HUES6 (cell line): ENCODE measurements at regions not wholly inside any gene's neighbourhood (a gene's known extent, or its start where the extent isn't known, plus 50 kb on each side); places are given as distances from the start of the nearest gene placed in this dataset.

Experiments
- H3K27ac ChIP-seq: 2 replicates; pipeline ENCODE4 v1.7.0; 2013; ENCODE audit warnings: low read depth, mild to moderate bottlenecking, low read length, inconsistent platforms
- H3K27me3 ChIP-seq: 2 replicates; pipeline ENCODE4 v1.6.1; 2013; ENCODE audit warnings: low read length; ENCODE audit not compliant: control insufficient read depth, insufficient read depth
- H3K36me3 ChIP-seq: 2 replicates; pipeline ENCODE4 v1.6.1; 2013; ENCODE audit warnings: low read length; ENCODE audit not compliant: control insufficient read depth, insufficient read depth
- H3K4me1 ChIP-seq: 2 replicates; pipeline ENCODE4 v1.6.1; 2013; ENCODE audit warnings: low read length; ENCODE audit not compliant: control insufficient read depth, insufficient read depth
- H3K4me3 ChIP-seq: 2 replicates; pipeline ENCODE4 v1.5.1; 2013; ENCODE audit warnings: low read depth, low read length
- H3K9ac ChIP-seq: one replicate; pipeline ENCODE4 v1.6.1; 2013; ENCODE audit warnings: mild to moderate bottlenecking, low read length
- H3K9me3 ChIP-seq: 2 replicates; pipeline ENCODE4 v1.6.1; 2013; ENCODE audit warnings: low read depth, low read length; ENCODE audit not compliant: control insufficient read depth, insufficient read depth

DNA sequence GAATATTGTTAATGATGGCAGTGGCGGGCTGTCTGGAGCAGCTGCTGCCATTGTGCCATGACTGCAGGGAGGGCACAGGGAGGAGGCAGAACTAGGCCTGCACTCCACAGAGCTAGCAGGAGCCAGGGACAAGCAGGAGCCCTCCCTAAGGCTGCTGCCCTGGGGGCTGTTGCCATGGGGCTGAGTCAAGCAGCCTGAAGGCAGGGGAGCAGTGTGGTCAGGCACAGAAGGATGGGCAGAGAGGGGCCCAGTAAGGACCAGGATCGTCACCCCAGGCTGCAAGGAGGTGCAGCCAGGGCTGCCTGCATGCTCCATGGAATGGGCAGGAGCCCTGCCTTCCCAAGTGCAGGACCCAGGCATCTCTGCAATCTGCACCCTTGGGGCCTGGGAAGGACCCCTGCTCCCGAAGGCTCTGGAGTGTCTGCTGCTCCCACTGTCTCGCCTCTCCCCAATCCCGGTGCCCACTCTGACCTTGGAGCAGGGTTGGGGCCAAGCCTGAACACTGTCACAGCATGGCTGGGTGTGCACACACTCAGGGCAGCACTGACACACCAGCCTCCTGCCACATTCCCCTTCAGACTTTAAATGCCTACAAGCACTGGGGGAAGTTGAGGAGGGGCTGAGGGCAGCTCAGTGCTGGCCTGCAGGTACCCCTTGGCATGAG lies 98.3 kb upstream of the GALNTL6 start:
- no peak overlapping the region for H3K4me3 ChIP-seq
- no peaks in the 10 kb centered on the region for H3K36me3 ChIP-seq
- H3K27ac ChIP-seq, result no peak overlapping the region
- H3K9ac ChIP-seq, result no peak overlapping the region
- H3K4me1 ChIP-seq, result no peaks in the 10 kb centered on the region
- no peaks in the 10 kb centered on the region for H3K9me3 ChIP-seq
- no peaks in the 10 kb centered on the region for H3K27me3 ChIP-seq

DNA sequence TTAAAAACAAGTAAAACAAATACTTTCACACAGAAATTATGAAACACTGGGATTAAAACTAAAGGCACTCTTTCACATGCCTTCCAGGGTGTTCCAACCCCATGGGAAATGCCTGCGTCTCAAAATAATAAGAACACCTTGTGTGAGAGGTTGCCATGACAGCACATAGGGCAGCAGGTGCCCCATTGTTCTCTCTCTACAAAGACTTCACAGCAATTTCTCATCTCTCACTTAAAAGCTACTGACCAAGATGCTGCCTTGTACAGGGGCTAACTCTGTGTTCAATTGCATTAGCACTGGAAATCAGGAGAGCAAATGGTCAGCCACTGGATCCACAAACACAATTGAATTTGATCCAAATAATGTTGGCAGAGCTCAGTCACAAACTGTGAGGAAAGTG lies 102.5 kb upstream of the GALNTL6 start:
- Histone ChIP-seq H3K36me3 (no peaks in the 10 kb centered on the region), H3K9ac (no peak overlapping the region), H3K27ac (no peak overlapping the region), H3K9me3 (no peaks in the 10 kb centered on the region), H3K4me1 (no peaks in the 10 kb centered on the region), H3K4me3 (no peak overlapping the region), H3K27me3 (no peaks in the 10 kb centered on the region)

DNA sequence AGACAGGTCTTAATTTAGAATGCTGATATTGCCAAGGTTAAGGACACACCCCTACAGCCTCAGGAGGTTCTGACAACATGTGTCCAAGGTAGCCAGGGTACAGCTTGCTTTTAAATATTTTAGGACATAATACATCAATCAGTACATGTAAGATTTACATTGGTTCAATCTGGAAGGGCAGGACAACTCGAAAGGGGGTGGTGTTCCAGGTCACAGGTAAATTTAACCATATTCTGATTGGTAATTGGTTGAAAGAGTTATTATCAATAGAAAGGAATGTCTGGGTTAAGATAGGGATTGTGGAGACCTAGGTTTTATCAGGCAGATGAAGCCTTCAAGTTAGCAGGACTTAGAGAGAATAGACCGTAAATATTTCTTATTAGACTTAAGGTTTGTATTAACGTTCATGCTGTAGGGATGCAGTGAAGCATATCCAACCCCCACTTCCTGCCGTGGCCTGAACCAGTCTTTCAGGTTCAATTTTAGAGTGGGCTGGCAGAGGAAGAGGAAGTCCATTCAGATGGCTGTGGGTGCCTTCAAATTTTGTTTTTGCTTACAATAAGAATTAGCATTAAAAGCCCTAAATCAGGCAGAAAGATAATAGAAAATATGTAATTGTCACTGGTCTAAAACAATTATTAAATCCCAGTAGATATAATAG lies 136.5 kb upstream of the GALNTL6 start:
- peaks cover 5% of the 10 kb centered on the region; the same call in 1 of the 2 replicates for H3K4me1 ChIP-seq
- H3K9ac ChIP-seq, result no peak overlapping the region
- H3K27ac ChIP-seq, result no peak overlapping the region
- no peaks in the 10 kb centered on the region for H3K27me3 ChIP-seq
- no peaks in the 10 kb centered on the region for H3K9me3 ChIP-seq
- H3K4me3 ChIP-seq, result no peak overlapping the region
- no peaks in the 10 kb centered on the region for H3K36me3 ChIP-seq

DNA sequence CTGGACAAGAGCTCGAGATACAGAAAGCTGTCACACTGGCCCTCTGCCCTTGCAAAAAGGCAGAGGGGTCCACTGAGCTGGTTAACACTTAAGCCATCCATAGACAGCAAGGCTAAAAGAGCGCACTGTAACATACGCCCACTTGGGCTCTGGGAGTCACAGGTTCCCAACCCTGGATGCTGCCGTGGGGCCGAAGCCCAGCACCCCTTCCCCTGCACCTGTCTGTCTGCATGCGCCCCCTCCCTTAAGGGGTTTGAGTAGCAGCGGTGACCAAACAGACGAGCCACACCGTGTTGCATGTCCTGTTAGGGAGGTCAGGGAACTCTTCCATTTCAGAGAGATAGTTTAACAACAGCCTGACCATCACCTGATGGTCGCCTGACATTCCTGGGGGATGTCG lies 138.4 kb upstream of the GALNTL6 start:
- Histone ChIP-seq H3K9ac (no peak overlapping the region), H3K27me3 (no peaks in the 10 kb centered on the region), H3K36me3 (no peaks in the 10 kb centered on the region), H3K4me3 (no peak overlapping the region), H3K4me1 (peaks cover 5% of the 10 kb centered on the region; the same call in 1 of the 2 replicates), H3K9me3 (no peaks in the 10 kb centered on the region), H3K27ac (no peak overlapping the region)

DNA sequence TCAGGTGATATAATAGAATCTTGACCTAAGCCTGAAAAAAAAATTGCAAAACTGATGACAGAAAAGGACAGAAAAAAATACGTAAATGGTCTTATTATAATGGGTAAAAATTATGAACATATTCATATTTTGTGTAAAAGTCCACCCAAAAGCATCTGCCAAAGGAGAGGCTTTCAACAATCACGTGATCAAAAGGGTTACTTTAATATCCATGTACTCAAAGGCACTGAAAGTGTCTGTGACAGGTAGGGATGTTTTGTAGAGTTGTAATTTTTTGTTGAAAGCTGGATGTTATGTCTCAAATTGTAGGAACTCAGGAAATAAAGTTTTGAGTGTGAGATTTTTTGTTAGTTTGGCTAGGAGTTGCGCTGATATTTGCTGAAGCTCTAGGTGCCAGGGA lies 144.8 kb upstream of the GALNTL6 start:
- H3K9ac ChIP-seq, result no peak overlapping the region
- H3K4me3 ChIP-seq, result no peak overlapping the region
- H3K27ac ChIP-seq, result no peak overlapping the region
- no peaks in the 10 kb centered on the region for H3K27me3 ChIP-seq
- H3K9me3 ChIP-seq, result no peaks in the 10 kb centered on the region
- H3K36me3 ChIP-seq, result no peaks in the 10 kb centered on the region
- peaks cover 5% of the 10 kb centered on the region; the same call in 1 of the 2 replicates for H3K4me1 ChIP-seq

DNA sequence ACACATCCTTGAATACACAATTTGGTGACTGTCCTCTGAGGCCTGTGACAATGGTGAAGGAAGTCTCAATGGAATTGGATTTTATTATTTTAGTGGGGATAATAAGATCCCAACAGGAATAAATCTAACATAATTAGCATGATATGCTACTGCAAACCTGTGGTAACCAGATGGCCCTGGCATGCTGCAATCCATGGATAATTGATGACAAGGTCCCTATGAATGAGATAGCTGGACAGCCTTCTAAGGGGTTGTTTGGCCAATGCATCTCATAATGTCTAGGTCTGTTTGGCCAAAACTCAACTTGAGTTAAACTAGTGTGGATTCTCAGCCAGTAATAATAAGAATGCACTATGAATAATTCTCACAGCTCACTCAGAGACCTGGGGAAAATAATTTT lies 145.3 kb upstream of the GALNTL6 start:
- no peak overlapping the region for H3K27ac ChIP-seq
- H3K4me1 ChIP-seq, result peaks cover under 1% of the 10 kb centered on the region; the same call in 1 of the 2 replicates
- no peaks in the 10 kb centered on the region for H3K9me3 ChIP-seq
- no peaks in the 10 kb centered on the region for H3K36me3 ChIP-seq
- H3K9ac ChIP-seq, result no peak overlapping the region
- H3K4me3 ChIP-seq, result no peak overlapping the region
- H3K27me3 ChIP-seq, result no peaks in the 10 kb centered on the region

DNA sequence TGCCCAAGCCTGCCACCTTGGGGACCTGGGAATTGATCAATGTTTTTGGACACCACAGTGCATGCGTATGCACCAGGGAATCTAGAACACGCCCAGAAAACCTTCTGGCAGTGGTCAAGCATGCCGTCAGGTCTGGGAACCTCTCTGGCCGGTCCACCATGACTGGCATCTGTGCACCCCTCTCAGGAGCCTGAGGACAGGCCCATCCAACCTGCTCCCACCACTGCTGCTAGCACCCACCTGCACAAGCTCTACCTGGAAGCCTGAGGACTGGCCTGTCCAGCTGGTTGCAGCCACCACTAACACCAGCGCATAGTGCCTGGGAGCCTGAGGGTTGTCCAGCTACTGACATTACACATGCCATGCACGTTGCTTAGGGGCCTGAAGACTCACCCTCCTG lies 162.1 kb upstream of the GALNTL6 start:
- Histone ChIP-seq H3K9ac (no peak overlapping the region), H3K27me3 (no peaks in the 10 kb centered on the region), H3K9me3 (no peaks in the 10 kb centered on the region), H3K4me3 (no peak overlapping the region), H3K27ac (no peak overlapping the region), H3K4me1 (no peaks in the 10 kb centered on the region), H3K36me3 (no peaks in the 10 kb centered on the region)

DNA sequence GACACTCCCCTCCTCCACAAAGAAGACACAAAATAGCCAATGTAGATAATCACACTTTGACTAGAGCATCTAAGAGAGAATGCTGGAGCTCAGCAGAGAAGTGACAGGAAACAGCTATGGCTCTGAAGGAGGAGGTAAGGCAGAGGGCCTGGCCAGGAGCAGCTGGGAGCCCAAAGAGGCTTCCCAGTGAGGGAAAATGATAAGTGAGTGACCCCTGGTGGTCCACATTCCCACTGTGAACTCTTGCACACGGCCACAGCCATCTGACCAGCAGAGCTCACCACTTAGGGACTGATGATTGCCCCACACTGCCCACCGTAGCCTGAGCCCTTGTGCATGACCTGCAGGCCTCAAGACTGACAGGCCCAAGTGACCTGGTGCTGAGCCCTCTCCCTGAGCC lies 162.7 kb upstream of the GALNTL6 start:
- no peaks in the 10 kb centered on the region for H3K27me3 ChIP-seq
- H3K4me1 ChIP-seq, result no peaks in the 10 kb centered on the region
- no peak overlapping the region for H3K4me3 ChIP-seq
- H3K9me3 ChIP-seq, result no peaks in the 10 kb centered on the region
- no peaks in the 10 kb centered on the region for H3K36me3 ChIP-seq
- no peak overlapping the region for H3K27ac ChIP-seq
- H3K9ac ChIP-seq, result no peak overlapping the region

DNA sequence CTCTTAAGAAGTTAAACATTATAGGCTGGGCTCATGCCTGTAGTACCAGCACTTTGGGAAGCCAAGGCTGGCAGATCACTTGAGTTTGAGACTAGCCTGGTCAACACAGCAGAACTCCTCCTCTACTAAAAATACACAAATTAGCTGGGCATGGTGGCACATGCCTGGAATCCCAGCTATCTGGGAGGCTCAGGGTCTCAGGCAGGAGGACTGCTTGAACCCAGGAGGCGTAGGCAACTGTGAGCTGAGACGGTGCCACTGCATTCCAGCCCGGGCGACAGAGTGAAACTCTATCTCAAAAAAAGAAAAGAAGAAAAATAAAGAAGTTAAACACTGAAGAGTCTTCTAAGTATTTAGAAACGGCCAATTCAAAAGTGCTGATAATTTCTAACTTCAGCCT lies 164.3 kb upstream of the GALNTL6 start:
- H3K4me3 ChIP-seq, result no peak overlapping the region
- no peaks in the 10 kb centered on the region for H3K36me3 ChIP-seq
- H3K4me1 ChIP-seq, result no peaks in the 10 kb centered on the region
- H3K27ac ChIP-seq, result no peak overlapping the region
- H3K27me3 ChIP-seq, result no peaks in the 10 kb centered on the region
- H3K9ac ChIP-seq, result no peak overlapping the region
- no peaks in the 10 kb centered on the region for H3K9me3 ChIP-seq

DNA sequence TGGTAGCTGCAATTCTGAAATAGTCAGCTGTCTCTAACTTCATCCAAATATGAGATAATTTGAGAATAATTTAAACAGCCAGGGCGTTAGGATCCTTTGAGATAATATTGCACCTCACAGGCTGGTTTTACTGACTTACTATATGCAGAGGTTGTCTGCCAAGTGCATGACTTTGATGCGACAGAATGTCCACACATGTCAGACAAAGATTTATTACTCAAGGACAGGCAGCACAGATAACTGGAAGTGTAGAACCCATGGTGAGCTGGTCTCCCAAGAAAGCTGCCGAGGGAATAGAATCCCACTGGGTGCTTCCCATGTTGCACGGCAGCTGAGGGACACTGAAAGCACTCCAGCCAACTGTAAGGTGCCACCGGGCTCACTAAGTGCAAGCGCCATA lies 166.2 kb upstream of the GALNTL6 start:
- Histone ChIP-seq H3K9ac (no peak overlapping the region), H3K4me1 (no peaks in the 10 kb centered on the region), H3K27ac (no peak overlapping the region), H3K4me3 (no peak overlapping the region), H3K36me3 (no peaks in the 10 kb centered on the region), H3K9me3 (no peaks in the 10 kb centered on the region), H3K27me3 (no peaks in the 10 kb centered on the region)

DNA sequence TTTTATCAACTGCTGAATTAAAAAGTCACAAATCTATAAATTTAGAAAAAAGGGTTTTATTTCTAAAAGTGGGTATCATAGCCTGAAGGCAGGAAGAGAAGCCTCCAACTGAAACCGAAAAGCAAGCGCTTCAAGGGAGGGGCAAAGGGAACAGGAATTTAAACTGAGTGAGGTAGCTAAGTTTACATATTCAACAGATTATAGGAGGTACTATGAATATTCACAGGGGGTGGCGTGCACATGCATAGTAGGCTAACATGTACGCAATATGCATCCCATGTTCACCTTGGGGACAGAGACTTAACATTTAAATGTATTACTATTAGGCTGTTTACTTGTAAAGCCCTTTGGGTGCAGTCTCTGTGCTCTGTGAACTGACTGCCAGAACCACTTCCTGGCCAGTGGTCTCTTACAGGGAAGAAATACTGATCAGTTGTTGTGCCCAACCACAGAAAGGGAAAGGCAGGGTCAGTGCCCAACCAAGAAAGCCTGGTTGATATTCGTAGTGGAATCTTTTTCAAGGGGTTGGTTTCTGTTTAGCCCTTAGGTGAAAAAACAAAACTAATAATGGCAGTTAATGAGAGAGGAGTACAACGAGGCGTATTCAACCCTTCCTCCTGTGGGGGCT lies 168.7 kb upstream of the GALNTL6 start:
- Histone ChIP-seq H3K4me1 (no peaks in the 10 kb centered on the region), H3K9ac (no peak overlapping the region), H3K36me3 (no peaks in the 10 kb centered on the region), H3K4me3 (no peak overlapping the region), H3K9me3 (no peaks in the 10 kb centered on the region), H3K27me3 (no peaks in the 10 kb centered on the region), H3K27ac (no peak overlapping the region)
